Thyroid gland (tissue), 4 donors: ENCODE measurements at regions not wholly inside any gene's neighbourhood (a gene's known extent, or its start where the extent isn't known, plus 50 kb on each side); places are given as distances from the start of the nearest gene placed in this dataset.
"Not testable (repeated sequence)": the region's sequence is repeated elsewhere in the genome, so short reads cannot be mapped to it uniquely, and the experiment has no call there.

Experiments used
- DNase-seq, 2 donors: peaks; one replicate each; pipeline ENCODE4 v3.0.0-alpha.2; 2019
- H3K27ac ChIP-seq, 3 donors: fragments of 200-600 bp; sonication (generic); 1 replicate in 2 of 3; 2 replicates in 1 of 3; pipeline ENCODE4 v1.5.1; 2016 to 2019; ENCODE audit warnings: mild to moderate bottlenecking in 1 of 3, moderate library complexity in 1 of 3
- H3K27me3 ChIP-seq: fragments of 200-600 bp; sonication (generic); one replicate; pipeline ENCODE4 v1.5.1; 2019
- H3K36me3 ChIP-seq, 2 donors: fragments of 200-600 bp; sonication (generic); one replicate each; pipeline ENCODE4 v1.5.1; 2016 to 2019
- H3K4me1 ChIP-seq, 2 donors: fragments of 200-600 bp; sonication (generic); one replicate each; pipeline ENCODE4 v1.5.1; 2017 to 2019
- H3K4me3 ChIP-seq, 3 donors: fragments of 200-600 bp; sonication (generic); replicated peaks in 1 of 3; 1 replicate in 2 of 3; 2 replicates in 1 of 3; pipeline ENCODE4 v1.5.1; 2016; ENCODE audit warnings: mild to moderate bottlenecking in 1 of 3
- H3K9me3 ChIP-seq: fragments of 200-600 bp; sonication (generic); one replicate; pipeline ENCODE4 v1.5.1; 2017
- POLR2A ChIP-seq, 2 donors: fragments of 450-650 bp; IDR thresholded peaks; one replicate each; pipeline ENCODE4 v1.6.1; 2017; ENCODE audit warnings: antibody characterized with exemption in 2 of 2, mild to moderate bottlenecking in 2 of 2, moderate library complexity in 1 of 2
- WGBS, 2 donors: methylation state at CpG; one replicate each; pipeline ENCODE4 v1.1.5; 2017; 5-methylcytosine and 5-hydroxymethylcytosine counted together
- intact Hi-C: fragments of 100-400 bp; cut with DNase I; formaldehyde crosslinking; loops from one replicate; pipeline ENCODE4 v1.15.1; 2023
- TF ChIP-seq, protein P1 (sequence below), 6 experiments: fragments of 200-600 bp in 3 of 6; fragments of 450-650 bp in 3 of 6; sonication (generic) in 3 of 6; IDR thresholded peaks; one replicate each; pipeline ENCODE4 v1.5.1; 2016 to 2019; ENCODE audit warnings: antibody characterized with exemption in 6 of 6, mild to moderate bottlenecking in 2 of 6, inconsistent platforms in 1 of 6, moderate library complexity in 1 of 6

DNA sequence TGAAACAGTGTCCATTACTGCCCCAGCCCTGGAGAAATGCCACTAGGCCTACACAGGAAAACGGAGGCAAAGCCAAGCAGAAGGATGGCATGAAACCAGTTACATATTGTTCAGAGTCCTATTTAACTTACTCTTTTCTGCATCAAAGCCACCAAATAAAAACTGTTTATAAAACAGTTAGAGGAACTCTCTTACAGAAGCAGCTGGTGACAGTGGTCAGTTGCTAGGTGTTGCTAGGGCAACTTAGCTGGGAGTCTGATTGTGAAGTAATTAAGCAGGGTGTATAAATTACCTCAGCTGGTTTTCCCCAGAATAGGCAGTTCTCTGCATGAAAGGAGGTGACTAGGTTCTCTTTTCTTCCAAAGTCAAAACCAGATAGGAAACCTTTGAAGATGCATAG lies 115.6 kb upstream of the ZBED5 start:
- H3K27me3 ChIP-seq = no peaks in the 10 kb centered on the region
- no peak overlapping the region for H3K4me3 ChIP-seq
- no peaks in the 10 kb centered on the region for H3K36me3 ChIP-seq
- TF ChIP-seq, protein P1, sequence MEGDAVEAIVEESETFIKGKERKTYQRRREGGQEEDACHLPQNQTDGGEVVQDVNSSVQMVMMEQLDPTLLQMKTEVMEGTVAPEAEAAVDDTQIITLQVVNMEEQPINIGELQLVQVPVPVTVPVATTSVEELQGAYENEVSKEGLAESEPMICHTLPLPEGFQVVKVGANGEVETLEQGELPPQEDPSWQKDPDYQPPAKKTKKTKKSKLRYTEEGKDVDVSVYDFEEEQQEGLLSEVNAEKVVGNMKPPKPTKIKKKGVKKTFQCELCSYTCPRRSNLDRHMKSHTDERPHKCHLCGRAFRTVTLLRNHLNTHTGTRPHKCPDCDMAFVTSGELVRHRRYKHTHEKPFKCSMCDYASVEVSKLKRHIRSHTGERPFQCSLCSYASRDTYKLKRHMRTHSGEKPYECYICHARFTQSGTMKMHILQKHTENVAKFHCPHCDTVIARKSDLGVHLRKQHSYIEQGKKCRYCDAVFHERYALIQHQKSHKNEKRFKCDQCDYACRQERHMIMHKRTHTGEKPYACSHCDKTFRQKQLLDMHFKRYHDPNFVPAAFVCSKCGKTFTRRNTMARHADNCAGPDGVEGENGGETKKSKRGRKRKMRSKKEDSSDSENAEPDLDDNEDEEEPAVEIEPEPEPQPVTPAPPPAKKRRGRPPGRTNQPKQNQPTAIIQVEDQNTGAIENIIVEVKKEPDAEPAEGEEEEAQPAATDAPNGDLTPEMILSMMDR (IDR thresholded peaks at IDR 0.05) = no peak
- TF ChIP-seq POLR2A (IDR thresholded peaks at IDR 0.05) = no peak
- no peaks in the 10 kb centered on the region for H3K4me1 ChIP-seq
- WGBS, 2 donors = 83 to 90% methylated on average over 1 of the region's 1 CpG
- no peaks in the 10 kb centered on the region for H3K9me3 ChIP-seq
- DNase-seq = no peak
- no peak overlapping the region for H3K27ac ChIP-seq
- intact Hi-C loops = no loop called here

DNA sequence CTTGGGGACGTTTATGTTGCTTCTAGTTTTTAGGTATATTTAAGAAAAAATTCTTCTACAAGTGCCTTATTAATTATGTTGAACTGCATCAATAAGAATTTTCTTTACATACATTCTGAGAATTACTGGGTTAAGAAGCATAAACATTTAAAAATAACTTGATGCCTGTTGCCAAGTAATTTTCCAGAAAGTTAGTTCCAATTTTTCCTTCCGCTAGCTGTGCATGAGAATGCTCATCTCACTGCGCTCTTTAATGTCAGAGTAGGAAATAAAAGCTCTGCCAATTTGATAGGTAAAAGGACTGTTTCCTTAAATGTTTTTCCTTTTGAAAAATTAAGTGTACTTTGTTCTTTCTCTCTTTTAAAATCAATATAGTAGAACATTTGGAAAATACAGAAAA lies 113.1 kb upstream of the ZBED5 start:
- intact Hi-C loops = no loop called here
- Histone ChIP-seq H3K27me3 (no peaks in the 10 kb centered on the region), H3K4me1 (no peaks in the 10 kb centered on the region), H3K36me3 (no peaks in the 10 kb centered on the region), H3K27ac (no peak overlapping the region), H3K9me3 (no peaks in the 10 kb centered on the region), H3K4me3 (no peak overlapping the region)
- no peak for TF ChIP-seq POLR2A (IDR thresholded peaks at IDR 0.05)
- TF ChIP-seq, protein P1 (IDR thresholded peaks at IDR 0.05) = no peak
- no peak for DNase-seq
- WGBS, 2 donors = 75% methylated on average over 3 of the region's 3 CpGs

DNA sequence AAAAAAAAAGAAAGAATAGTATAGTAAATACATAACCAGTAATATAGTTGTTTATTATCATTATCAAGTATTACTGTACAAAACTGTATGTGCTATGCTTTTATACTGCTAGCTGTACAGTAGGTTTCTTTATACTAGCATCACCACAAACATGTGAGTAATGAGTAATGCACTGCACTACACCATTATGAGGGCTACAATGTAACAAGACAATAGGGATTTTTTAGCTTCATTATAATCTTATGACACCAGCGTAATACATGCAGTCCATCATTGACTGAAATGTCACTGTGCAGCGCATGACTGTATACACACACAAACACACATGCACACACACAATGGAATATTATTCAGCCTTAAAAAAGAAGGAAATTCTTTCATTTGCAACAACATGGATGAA lies 111.5 kb upstream of the ZBED5 start:
- H3K27ac ChIP-seq = no peak overlapping the region

DNA sequence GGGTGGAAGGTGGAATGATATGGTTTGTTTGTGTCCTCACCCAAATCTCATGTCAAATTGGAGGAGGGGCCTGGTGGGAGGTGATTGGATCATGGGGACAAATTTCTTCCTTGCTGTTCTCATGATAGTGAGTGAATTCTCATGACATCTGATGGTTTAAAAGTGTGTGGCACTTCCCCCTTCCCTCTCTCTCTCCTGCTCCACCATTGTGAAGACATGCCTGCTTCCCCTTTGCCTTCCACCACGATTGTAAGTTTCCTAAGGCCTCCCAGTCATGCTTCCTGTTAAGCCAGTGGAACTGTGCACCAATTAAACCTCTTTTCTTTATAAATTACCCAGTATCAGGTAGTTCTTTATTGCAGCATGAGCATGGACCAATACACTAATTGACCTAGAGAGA lies 99.0 kb upstream of the ZBED5 start:
- intact Hi-C loops, H3K4me3 ChIP-seq, H3K4me1 ChIP-seq, H3K27ac ChIP-seq, DNase-seq, H3K36me3 ChIP-seq, H3K27me3 ChIP-seq, H3K9me3 ChIP-seq: not testable (repeated sequence)
- WGBS, 2 donors = 59 to 81% methylated on average over 1 of the region's 1 CpG

More for the DNA sequence above, 111.5 kb upstream of the ZBED5 start:
- intact Hi-C loops = no loop called here
- H3K27me3 ChIP-seq = no peaks in the 10 kb centered on the region
- no peaks in the 10 kb centered on the region for H3K4me1 ChIP-seq
- DNase-seq = no peak
- H3K4me3 ChIP-seq = no peak overlapping the region
- TF ChIP-seq, protein P1 (IDR thresholded peaks at IDR 0.05) = no peak
- TF ChIP-seq POLR2A (IDR thresholded peaks at IDR 0.05) = no peak
- no peaks in the 10 kb centered on the region for H3K36me3 ChIP-seq
- no peaks in the 10 kb centered on the region for H3K9me3 ChIP-seq
- WGBS, 2 donors = 97 to 99% methylated on average over 2 of the region's 2 CpGs

DNA sequence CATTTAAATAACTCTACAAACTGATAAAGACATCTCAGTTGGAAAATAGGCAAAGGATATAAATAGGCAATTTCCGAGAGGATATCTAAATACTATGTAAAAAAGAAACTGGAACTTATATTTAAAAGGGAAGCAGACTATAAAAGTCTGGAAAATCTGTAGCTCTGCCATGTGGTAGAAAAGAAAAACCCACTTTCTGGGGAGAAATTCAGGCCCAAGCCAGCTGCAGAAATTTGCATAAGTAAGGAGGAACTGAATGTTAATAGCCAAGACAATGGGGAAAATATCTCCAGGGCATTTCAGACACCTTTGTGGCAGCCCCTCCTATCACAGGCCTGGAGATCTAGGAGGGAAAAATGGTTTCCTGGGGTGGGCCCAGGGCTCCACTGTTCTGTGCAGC lies 97.8 kb upstream of the ZBED5 start:
- 86 to 87% methylated on average over 1 of the region's 1 CpG for whole genome bisulfite sequencing, 2 donors
- DNase-seq = no peak
- Histone ChIP-seq H3K27ac (no peak overlapping the region), H3K4me1 (no peaks in the 10 kb centered on the region), H3K9me3 (no peaks in the 10 kb centered on the region), H3K4me3 (no peak overlapping the region), H3K36me3 (no peaks in the 10 kb centered on the region), H3K27me3 (no peaks in the 10 kb centered on the region)
- TF ChIP-seq POLR2A (IDR thresholded peaks at IDR 0.05) = no peak
- TF ChIP-seq, protein P1 (IDR thresholded peaks at IDR 0.05) = no peak
- intact Hi-C loops = no loop called here

DNA sequence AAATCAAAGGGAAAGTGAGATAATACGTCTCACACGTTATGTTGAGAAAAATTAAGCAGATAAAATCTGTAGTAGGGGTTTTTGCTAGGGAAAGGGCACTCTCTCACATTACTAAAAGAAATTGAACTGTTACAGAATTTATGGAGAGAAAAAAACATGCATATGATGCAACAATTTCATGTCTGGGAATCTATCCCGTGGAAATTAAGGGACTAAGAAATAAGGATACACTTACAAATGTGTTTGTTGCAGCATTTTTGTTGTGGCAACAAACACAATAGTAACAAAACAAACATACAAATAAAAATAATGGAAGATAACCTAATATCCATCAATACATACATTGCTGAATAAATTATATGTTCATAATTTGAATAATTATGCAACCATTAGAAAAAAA lies 96.3 kb upstream of the ZBED5 start:
- Histone ChIP-seq H3K27me3 (no peaks in the 10 kb centered on the region), H3K36me3 (no peaks in the 10 kb centered on the region), H3K4me1 (no peaks in the 10 kb centered on the region), H3K27ac (no peak overlapping the region), H3K4me3 (no peak overlapping the region), H3K9me3 (no peaks in the 10 kb centered on the region)
- TF ChIP-seq, protein P1 (IDR thresholded peaks at IDR 0.05) = no peak
- no peak for TF ChIP-seq POLR2A (IDR thresholded peaks at IDR 0.05)
- no peak for DNase-seq
- intact Hi-C loops = no loop called here
- 87 to 88% methylated on average over 3 of the region's 3 CpGs for WGBS, 2 donors
